ENCODE measurements at regions not wholly inside any gene's neighbourhood (a gene's known extent, or its start where the extent isn't known, plus 50 kb on each side); places are given as distances from the start of the nearest gene placed in this dataset.

DNA sequence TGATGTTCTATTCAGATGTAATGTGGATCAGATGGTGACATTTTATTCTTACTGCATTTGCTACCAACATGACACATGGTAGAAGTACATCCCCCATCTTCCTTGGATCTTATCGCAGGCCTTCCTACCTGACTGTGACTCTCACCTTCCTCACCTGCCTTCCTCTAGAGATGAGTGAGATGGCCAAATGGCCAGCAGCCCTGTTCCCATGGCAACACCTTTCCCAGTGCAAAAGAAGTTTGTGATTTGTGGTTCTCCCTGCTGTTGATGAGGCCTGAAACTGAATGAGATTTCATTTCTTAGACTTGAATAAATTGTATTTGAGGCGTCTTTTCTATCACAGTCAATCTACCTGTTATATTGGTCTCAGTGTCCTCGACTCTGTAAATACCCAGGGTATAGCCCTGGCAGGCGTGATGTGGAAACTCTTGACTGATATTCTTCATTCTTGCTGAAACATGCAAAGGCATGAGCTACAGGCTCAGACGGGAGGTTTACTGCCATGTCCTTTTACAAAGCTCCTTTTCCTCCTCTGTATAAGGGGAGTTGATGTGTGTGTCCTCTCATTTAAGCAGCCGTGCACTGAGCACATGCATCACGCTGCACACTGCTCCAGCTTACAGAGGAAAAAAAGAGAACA lies 440.7 kb upstream of the AKR1E2 start:
- TF ChIP-seq, protein P1, sequence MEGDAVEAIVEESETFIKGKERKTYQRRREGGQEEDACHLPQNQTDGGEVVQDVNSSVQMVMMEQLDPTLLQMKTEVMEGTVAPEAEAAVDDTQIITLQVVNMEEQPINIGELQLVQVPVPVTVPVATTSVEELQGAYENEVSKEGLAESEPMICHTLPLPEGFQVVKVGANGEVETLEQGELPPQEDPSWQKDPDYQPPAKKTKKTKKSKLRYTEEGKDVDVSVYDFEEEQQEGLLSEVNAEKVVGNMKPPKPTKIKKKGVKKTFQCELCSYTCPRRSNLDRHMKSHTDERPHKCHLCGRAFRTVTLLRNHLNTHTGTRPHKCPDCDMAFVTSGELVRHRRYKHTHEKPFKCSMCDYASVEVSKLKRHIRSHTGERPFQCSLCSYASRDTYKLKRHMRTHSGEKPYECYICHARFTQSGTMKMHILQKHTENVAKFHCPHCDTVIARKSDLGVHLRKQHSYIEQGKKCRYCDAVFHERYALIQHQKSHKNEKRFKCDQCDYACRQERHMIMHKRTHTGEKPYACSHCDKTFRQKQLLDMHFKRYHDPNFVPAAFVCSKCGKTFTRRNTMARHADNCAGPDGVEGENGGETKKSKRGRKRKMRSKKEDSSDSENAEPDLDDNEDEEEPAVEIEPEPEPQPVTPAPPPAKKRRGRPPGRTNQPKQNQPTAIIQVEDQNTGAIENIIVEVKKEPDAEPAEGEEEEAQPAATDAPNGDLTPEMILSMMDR (conservative IDR thresholded peaks at IDR 0.05) = no peak
- no peak overlapping the region for H3K27ac ChIP-seq

- no peak overlapping the region for H3K27ac ChIP-seq
- TF ChIP-seq, protein P1 (conservative IDR thresholded peaks at IDR 0.05) = no peak
Observed at GRCh38 chr10:4384245-4384644, 441.8 kb upstream of the AKR1E2 start.

- H3K27ac ChIP-seq = no peak overlapping the region
- TF ChIP-seq, protein P1 (conservative IDR thresholded peaks at IDR 0.05) = no peak
Observed at GRCh38 chr10:4383651-4384098, 442.3 kb upstream of the AKR1E2 start.

DNA sequence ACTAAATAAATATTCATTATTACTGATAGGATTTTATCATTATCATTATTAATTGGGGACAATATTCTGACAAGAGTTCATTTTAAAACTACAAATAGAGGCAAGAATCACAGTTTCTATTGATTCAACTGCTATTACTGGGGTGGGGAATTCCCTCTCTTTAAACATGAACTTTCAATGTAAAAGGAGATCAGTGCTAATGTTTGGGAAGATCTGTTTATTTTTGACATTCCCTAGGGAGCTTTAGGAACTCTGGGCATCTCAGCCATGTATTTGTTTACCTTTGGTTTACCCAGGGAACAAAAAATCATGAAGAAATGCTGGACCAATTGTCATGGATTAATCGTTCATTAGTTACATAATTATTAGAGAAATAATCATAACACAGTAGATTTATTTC lies 443.2 kb upstream of the AKR1E2 start:
- H3K27ac ChIP-seq = no peak overlapping the region
- TF ChIP-seq, protein P1 (conservative IDR thresholded peaks at IDR 0.05) = no peak

DNA sequence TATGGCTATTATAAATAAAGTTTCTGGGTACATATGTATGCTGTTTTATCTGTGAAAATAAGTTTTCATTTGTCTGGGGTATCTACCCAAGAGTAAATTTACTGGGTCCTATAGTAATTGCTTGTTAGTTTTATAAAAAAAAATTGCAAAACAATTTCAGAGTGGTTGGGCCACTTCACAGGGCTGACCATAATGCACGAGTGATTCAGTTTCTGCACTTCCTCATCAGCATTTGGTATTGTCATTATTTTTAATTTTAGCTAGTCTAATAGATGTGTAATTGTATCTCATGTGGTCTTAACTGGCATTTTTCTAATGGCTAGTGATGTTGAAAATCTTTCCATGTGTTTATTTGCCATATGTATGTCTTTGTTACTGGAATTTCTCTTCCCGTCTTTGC lies 452.4 kb upstream of the AKR1E2 start:
- no peak overlapping the region for H3K27ac ChIP-seq
- TF ChIP-seq, protein P1 (conservative IDR thresholded peaks at IDR 0.05) = no peak

GRCh38 chr10:4373098-4373497 lies 452.9 kb upstream of the AKR1E2 start:
- H3K27ac ChIP-seq = no peak overlapping the region
- TF ChIP-seq, protein P1 (conservative IDR thresholded peaks at IDR 0.05) = no peak

DNA sequence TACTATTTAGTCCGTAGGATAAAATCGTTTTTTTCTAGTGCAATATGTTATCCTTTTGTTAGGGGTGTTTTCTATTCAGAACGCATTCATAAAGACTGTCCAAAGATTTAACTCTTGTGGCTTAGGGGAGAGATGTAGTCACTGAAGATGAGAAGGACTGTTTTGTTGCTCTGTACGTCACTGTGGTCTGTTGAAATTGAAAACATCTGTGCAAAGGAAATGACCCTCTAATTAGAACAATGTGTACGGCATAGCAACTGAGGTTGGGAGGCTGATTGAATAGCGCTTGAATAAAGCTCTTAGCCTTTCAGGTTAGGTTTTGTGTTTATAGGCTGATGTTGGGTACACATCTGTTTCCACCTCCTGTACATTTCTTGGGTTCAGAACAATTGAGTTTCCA lies 453.4 kb upstream of the AKR1E2 start:
- no peak overlapping the region for H3K27ac ChIP-seq
- TF ChIP-seq, protein P1 (conservative IDR thresholded peaks at IDR 0.05) = no peak

All from VCaP (cell line).